HepG2 (cell line): ENCODE measurements at regions not wholly inside any gene's neighbourhood (a gene's known extent, or its start where the extent isn't known, plus 50 kb on each side); places are given as distances from the start of the nearest gene placed in this dataset.

Experiments
- ATAC-seq: fragments of 200-7000 bp; cut with Tn5 transposase; 3 replicates; pipeline ENCODE4 v1.9.1; 2020; ENCODE audit warnings: mild to moderate bottlenecking, moderate library complexity
- BruUV-seq: library from RNA; stranded (reverse); fragments of 400-500 nt; replicated peaks from 2 replicates; lab custom pipeline; 2021; lab: Mats Ljungman, UMichigan
- CTCF ChIA-PET: fragments of 300-600 bp; formaldehyde crosslinking; extraction: SDS; loops from one replicate; lab custom pipeline; 2021; ENCODE audit warnings: low total read pairs, inconsistent platforms, low intra/inter-chr PET ratio; lab: Yijun Ruan, JAX
- POLR2A ChIA-PET: fragments of 350-600 bp; sonication (Branson Sonifier 250); formaldehyde crosslinking; loops from one replicate; lab custom pipeline; 2020; ENCODE audit warnings: antibody characterized with exemption, inconsistent platforms; lab: Yijun Ruan, JAX
- DNase-seq: peaks from one replicate; pipeline ENCODE4 v3.0.0-alpha.2; 2015; ENCODE audit warnings: low spot score
- FAIRE-seq: peaks from 3 replicates; lab custom pipeline; 2011; peaks lifted over from hg19 to GRCh38; lab: Jason Lieb, UNC
- H2AFZ ChIP-seq: one replicate; pipeline ENCODE4 v1.6.1; 2011; ENCODE audit warnings: low read length, inconsistent platforms
- H3K27ac ChIP-seq: fragments of 300-600 bp; 3 replicates; pipeline ENCODE4 v1.8.0; 2011; ENCODE audit warnings: mixed run types, mild to moderate bottlenecking, mixed read lengths, low read length, inconsistent platforms; ENCODE audit not compliant: insufficient read depth; ENCODE audit errors: extremely low read length
- H3K27me3 ChIP-seq, 2 experiments: fragments of 200-600 bp in 1 of 2; 2 replicates in 1 of 2; 3 replicates in 1 of 2; pipeline versions ENCODE4 v1.6.0 to v1.8.0; 2011; ENCODE audit warnings: low read length in 2 of 2, mild to moderate bottlenecking in 2 of 2, moderate library complexity in 2 of 2, inconsistent platforms in 1 of 2; ENCODE audit not compliant: insufficient read depth in 2 of 2, control insufficient read depth in 1 of 2
- H3K36me3 ChIP-seq, 2 experiments: fragments of 200-600 bp in 1 of 2; replicated peaks in 1 of 2; 2 replicates in 1 of 2; 3 replicates in 1 of 2; pipeline versions ENCODE4 v1.5.1 to v1.8.0; 2011; ENCODE audit warnings: low read length in 2 of 2, inconsistent platforms in 1 of 2; ENCODE audit not compliant: insufficient read depth in 2 of 2, control insufficient read depth in 1 of 2
- H3K4me1 ChIP-seq: 2 replicates; pipeline ENCODE4 v1.5.1; 2012; ENCODE audit warnings: low read length, inconsistent platforms; ENCODE audit not compliant: insufficient read depth
- H3K4me2 ChIP-seq: 2 replicates; pipeline ENCODE4 v1.6.0; 2011; ENCODE audit warnings: low read depth, low read length, inconsistent platforms
- H3K4me3 ChIP-seq, 3 experiments: fragments of 200-600 bp in 1 of 3; sonication (generic), shearing (Covaris generic) in 1 of 3; replicated peaks in 1 of 3; 2 replicates each; pipeline ENCODE4 v1.5.1; 2011 to 2016; ENCODE audit warnings: low read length in 3 of 3, inconsistent platforms in 2 of 3, low read depth in 2 of 3, mild to moderate bottlenecking in 2 of 3, control low read depth in 1 of 3, mixed read lengths in 1 of 3; ENCODE audit not compliant: insufficient read depth in 1 of 3
- H3K79me2 ChIP-seq: one replicate; pipeline ENCODE4 v1.6.1; 2011; ENCODE audit warnings: low read length, inconsistent platforms; ENCODE audit not compliant: insufficient read depth
- H3K9ac ChIP-seq: 2 replicates; pipeline ENCODE4 v1.6.0; 2011; ENCODE audit warnings: mild to moderate bottlenecking, low read depth, low read length, inconsistent platforms; ENCODE audit not compliant: insufficient read depth
- H3K9me3 ChIP-seq: 2 replicates; pipeline ENCODE4 v1.5.1; 2012; ENCODE audit warnings: mild to moderate bottlenecking, low read length
- H4K20me1 ChIP-seq: 2 replicates; pipeline ENCODE4 v1.6.0; 2011; ENCODE audit warnings: inconsistent platforms, mild to moderate bottlenecking, low read length, moderate library complexity; ENCODE audit not compliant: insufficient read depth
- ATF5 ChIP-seq: sonication (generic); formaldehyde crosslinking; IDR thresholded peaks from 2 replicates; pipeline ENCODE4 v1.4.0; 2020; ENCODE audit warnings: mild to moderate bottlenecking, low read depth, missing genetic modification reagents
- CBFB ChIP-seq: sonication (generic); formaldehyde crosslinking; IDR thresholded peaks from 2 replicates; pipeline ENCODE4 v1.4.0; 2020; ENCODE audit warnings: missing genetic modification reagents
- E2F2 ChIP-seq: sonication (generic); formaldehyde crosslinking; IDR thresholded peaks from 2 replicates; pipeline ENCODE4 v1.4.0; 2020; ENCODE audit warnings: missing genetic modification reagents, borderline replicate concordance
- FLYWCH1 ChIP-seq: sonication (generic); formaldehyde crosslinking; IDR thresholded peaks from 2 replicates; pipeline ENCODE4 v1.8.1; 2023; ENCODE audit warnings: mild to moderate bottlenecking, missing genetic modification reagents
- GTF2F1 ChIP-seq: fragments of 150-350 bp; IDR thresholded peaks from 2 replicates; pipeline ENCODE4 v1.6.1; 2014; ENCODE audit warnings: low read length
- MEIS2 ChIP-seq: sonication (generic); formaldehyde crosslinking; IDR thresholded peaks from 2 replicates; pipeline ENCODE4 v1.9.0; 2021; ENCODE audit warnings: mild to moderate bottlenecking, missing genetic modification reagents
- MYNN ChIP-seq: sonication (generic); formaldehyde crosslinking; IDR thresholded peaks from 2 replicates; pipeline ENCODE4 v1.4.0; 2020; ENCODE audit warnings: mild to moderate bottlenecking, low read depth, missing genetic modification reagents
- PAX8 ChIP-seq: sonication (generic); formaldehyde crosslinking; IDR thresholded peaks from 2 replicates; pipeline ENCODE4 v1.8.0; 2022; ENCODE audit warnings: mild to moderate bottlenecking, missing genetic modification reagents, borderline replicate concordance
- RCOR2 ChIP-seq: IDR thresholded peaks from 2 replicates; pipeline ENCODE4 v1.6.1; 2016; ENCODE audit warnings: missing biosample characterization, missing genetic modification reagents
- RFXAP ChIP-seq: sonication (generic); formaldehyde crosslinking; IDR thresholded peaks from 2 replicates; pipeline ENCODE4 v1.4.0; 2020; ENCODE audit warnings: missing genetic modification reagents, borderline replicate concordance
- RORA ChIP-seq: sonication (generic); formaldehyde crosslinking; IDR thresholded peaks from 2 replicates; pipeline ENCODE4 v1.5.0; 2020; ENCODE audit warnings: mild to moderate bottlenecking, missing genetic modification reagents, moderate library complexity
- ZBTB38 ChIP-seq: sonication (generic); formaldehyde crosslinking; IDR thresholded peaks from 2 replicates; pipeline ENCODE4 v1.5.1; 2020; ENCODE audit warnings: mild to moderate bottlenecking, missing genetic modification reagents
- ZFP36L2 ChIP-seq: sonication (generic); formaldehyde crosslinking; IDR thresholded peaks from 2 replicates; pipeline ENCODE4 v1.4.0; 2020; ENCODE audit warnings: missing genetic modification reagents
- ZNF431 ChIP-seq: sonication (generic); formaldehyde crosslinking; IDR thresholded peaks from 2 replicates; pipeline ENCODE4 v1.9.0; 2022; ENCODE audit warnings: missing genetic modification reagents, low read depth, mild to moderate bottlenecking, borderline replicate concordance
- ZNF451 ChIP-seq: sonication (generic); formaldehyde crosslinking; IDR thresholded peaks from 2 replicates; pipeline ENCODE4 v1.5.0; 2020; ENCODE audit warnings: mild to moderate bottlenecking, missing genetic modification reagents
- ZNF879 ChIP-seq: sonication (generic); formaldehyde crosslinking; IDR thresholded peaks from 2 replicates; pipeline ENCODE4 v1.8.1; 2023; ENCODE audit warnings: missing genetic modification reagents
- ZSCAN25 ChIP-seq: sonication (generic); formaldehyde crosslinking; IDR thresholded peaks from 2 replicates; pipeline ENCODE4 v1.8.0; 2022; ENCODE audit warnings: mild to moderate bottlenecking, missing genetic modification reagents
- WGBS: methylation state at CpG from one replicate; pipeline ENCODE4 v1.1.6; 2017; ENCODE audit warnings: low lambda C conversion rate; 5-methylcytosine and 5-hydroxymethylcytosine counted together
- in situ Hi-C: cut with HindIII; loops from 2 replicates; pipeline ENCODE4 v1.10.0; 2017; ENCODE audit warnings: low pct_unique_long_range_greater_than_20kb; ENCODE audit not compliant: extremely low pct_ligation_motif_present
- intact Hi-C: fragments of 100-400 bp; cut with micrococcal nuclease; formaldehyde crosslinking; loops from one replicate; pipeline ENCODE4 v1.10.0; 2022; ENCODE audit not compliant: unreplicated experiment
- TF ChIP-seq, protein P1 (sequence below): sonication (generic); formaldehyde crosslinking; conservative IDR thresholded peaks from 2 replicates; pipeline ENCODE4 v1.5.0; 2020; ENCODE audit warnings: missing genetic modification reagents
- TF ChIP-seq, protein P2 (sequence below): sonication (generic); formaldehyde crosslinking; IDR thresholded peaks from 2 replicates; pipeline ENCODE4 v1.5.1; 2020; ENCODE audit warnings: missing genetic modification reagents, mild to moderate bottlenecking, borderline replicate concordance

- FAIRE-seq (no peak), DNase-seq (no peak), ATAC-seq (no peak)
- TF ChIP-seq ZBTB38 (CRISPR knock-in tag), result no peak
- TF ChIP-seq, protein P1, sequence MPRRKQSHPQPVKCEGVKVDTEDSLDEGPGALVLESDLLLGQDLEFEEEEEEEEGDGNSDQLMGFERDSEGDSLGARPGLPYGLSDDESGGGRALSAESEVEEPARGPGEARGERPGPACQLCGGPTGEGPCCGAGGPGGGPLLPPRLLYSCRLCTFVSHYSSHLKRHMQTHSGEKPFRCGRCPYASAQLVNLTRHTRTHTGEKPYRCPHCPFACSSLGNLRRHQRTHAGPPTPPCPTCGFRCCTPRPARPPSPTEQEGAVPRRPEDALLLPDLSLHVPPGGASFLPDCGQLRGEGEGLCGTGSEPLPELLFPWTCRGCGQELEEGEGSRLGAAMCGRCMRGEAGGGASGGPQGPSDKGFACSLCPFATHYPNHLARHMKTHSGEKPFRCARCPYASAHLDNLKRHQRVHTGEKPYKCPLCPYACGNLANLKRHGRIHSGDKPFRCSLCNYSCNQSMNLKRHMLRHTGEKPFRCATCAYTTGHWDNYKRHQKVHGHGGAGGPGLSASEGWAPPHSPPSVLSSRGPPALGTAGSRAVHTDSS (CRISPR knock-in tag), result no peak
- no peak for TF ChIP-seq ZNF451 (CRISPR knock-in tag)
- no peak for TF ChIP-seq MEIS2
- TF ChIP-seq PAX8, result no peak
- TF ChIP-seq GTF2F1, result no peak
- no peak for TF ChIP-seq ATF5 (CRISPR knock-in tag)
- TF ChIP-seq RFXAP (CRISPR knock-in tag), result no peak
- TF ChIP-seq MYNN (CRISPR knock-in tag), result no peak
- TF ChIP-seq CBFB (CRISPR knock-in tag), result no peak
- TF ChIP-seq, protein P2, sequence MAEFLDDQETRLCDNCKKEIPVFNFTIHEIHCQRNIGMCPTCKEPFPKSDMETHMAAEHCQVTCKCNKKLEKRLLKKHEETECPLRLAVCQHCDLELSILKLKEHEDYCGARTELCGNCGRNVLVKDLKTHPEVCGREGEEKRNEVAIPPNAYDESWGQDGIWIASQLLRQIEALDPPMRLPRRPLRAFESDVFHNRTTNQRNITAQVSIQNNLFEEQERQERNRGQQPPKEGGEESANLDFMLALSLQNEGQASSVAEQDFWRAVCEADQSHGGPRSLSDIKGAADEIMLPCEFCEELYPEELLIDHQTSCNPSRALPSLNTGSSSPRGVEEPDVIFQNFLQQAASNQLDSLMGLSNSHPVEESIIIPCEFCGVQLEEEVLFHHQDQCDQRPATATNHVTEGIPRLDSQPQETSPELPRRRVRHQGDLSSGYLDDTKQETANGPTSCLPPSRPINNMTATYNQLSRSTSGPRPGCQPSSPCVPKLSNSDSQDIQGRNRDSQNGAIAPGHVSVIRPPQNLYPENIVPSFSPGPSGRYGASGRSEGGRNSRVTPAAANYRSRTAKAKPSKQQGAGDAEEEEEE (CRISPR knock-in tag), result no peak
- no peak for TF ChIP-seq ZFP36L2 (CRISPR knock-in tag)
- TF ChIP-seq ZNF879 (CRISPR knock-in tag), result no peak
- TF ChIP-seq E2F2 (CRISPR knock-in tag), result no peak
- TF ChIP-seq RCOR2 (CRISPR knock-in tag), result no peak
- no peak for TF ChIP-seq ZSCAN25 (CRISPR knock-in tag)
- no peak for TF ChIP-seq RORA (CRISPR knock-in tag)
- no peak for TF ChIP-seq FLYWCH1 (CRISPR knock-in tag)
- TF ChIP-seq ZNF431 (CRISPR knock-in tag), result no peak
- H3K9ac ChIP-seq, result no peak overlapping the region
- H3K9me3 ChIP-seq, result peaks cover 95% of the 10 kb centered on the region
- H3K79me2 ChIP-seq, result no peaks in the 10 kb centered on the region
- in situ Hi-C loops (no loop called here), intact Hi-C loops (no loop called here)
- H2AFZ ChIP-seq, result no peak overlapping the region
- ChIA-PET POLR2A (no interaction called here), CTCF (no interaction called here)
- H3K4me1 ChIP-seq, result no peaks in the 10 kb centered on the region
- no peaks in the 10 kb centered on the region for H3K36me3 ChIP-seq
- H3K4me2 ChIP-seq, result no peak overlapping the region
- BruUV-seq, result no TSS peak
- WGBS, result 4% methylated on average over 7 of the region's 7 CpGs
- H3K27ac ChIP-seq, result no peak overlapping the region
- H3K4me3 ChIP-seq, result no peak overlapping the region
- no peaks in the 10 kb centered on the region for H3K27me3 ChIP-seq
- no peaks in the 10 kb centered on the region for H4K20me1 ChIP-seq
These were observed 1378.7 kb downstream of the AACS start for GRCh38 chr12:126443977-126444376.
